ENCODE measurements at regions not wholly inside any gene's neighbourhood (a gene's known extent, or its start where the extent isn't known, plus 50 kb on each side); places are given as distances from the start of the nearest gene placed in this dataset.

GRCh38 chr14:51592836-51593235, 58.9 kb upstream of the FRMD6 start:
- intact Hi-C loops (cut with DNase I) = no loop called here
- no peaks in the 10 kb centered on the region for H3K4me1 ChIP-seq (ENCODE audit: control insufficient read depth in 2 of 3, insufficient read depth in 2 of 3, low read depth in 1 of 3, low read length in 3 of 3)
- no peak overlapping the region for H3K9ac ChIP-seq (ENCODE audit: low read length in 3 of 3)
- no peak overlapping the region for H3K27ac ChIP-seq (ENCODE audit: low read depth in 2 of 2, low read length in 2 of 2)
- no peak overlapping the region for H3K4me3 ChIP-seq (ENCODE audit: low read length in 3 of 3)
- FAIRE-seq (no peak), DNase-seq (no peak)
- TF ChIP-seq CTCF (IDR thresholded peaks at IDR 0.05; ENCODE audit: borderline replicate concordance, extremely low read depth, insufficient read depth) = no peak
- no peaks in the 10 kb centered on the region for H3K36me3 ChIP-seq (ENCODE audit: control insufficient read depth in 2 of 3, insufficient read depth in 3 of 3, low read length in 3 of 3)
- no peaks in the 10 kb centered on the region for H3K27me3 ChIP-seq (ENCODE audit: control insufficient read depth, insufficient read depth, low read length)
- H3K9me3 ChIP-seq (ENCODE audit: control insufficient read depth in 2 of 3, insufficient read depth in 1 of 3, low read length in 3 of 3) = no peaks in the 10 kb centered on the region

- Histone ChIP-seq H3K27ac (ENCODE audit: low read depth in 2 of 2, low read length in 2 of 2) (no peak overlapping the region), H3K9me3 (ENCODE audit: control insufficient read depth in 2 of 3, insufficient read depth in 1 of 3, low read length in 3 of 3) (no peaks in the 10 kb centered on the region), H3K4me3 (ENCODE audit: low read length in 3 of 3) (no peak overlapping the region), H3K4me1 (ENCODE audit: control insufficient read depth in 2 of 3, insufficient read depth in 2 of 3, low read depth in 1 of 3, low read length in 3 of 3) (no peaks in the 10 kb centered on the region), H3K9ac (ENCODE audit: low read length in 3 of 3) (no peak overlapping the region), H3K36me3 (ENCODE audit: control insufficient read depth in 2 of 3, insufficient read depth in 3 of 3, low read length in 3 of 3) (no peaks in the 10 kb centered on the region), H3K27me3 (ENCODE audit: control insufficient read depth, insufficient read depth, low read length) (no peaks in the 10 kb centered on the region)
- no peak for TF ChIP-seq CTCF (IDR thresholded peaks at IDR 0.05; ENCODE audit: borderline replicate concordance, extremely low read depth, insufficient read depth)
- FAIRE-seq = no peak
- intact Hi-C loops (cut with DNase I) = no loop called here
- DNase-seq = no peak
Measured at GRCh38 chr14:51593397-51593796, 58.3 kb upstream of the FRMD6 start.

DNA sequence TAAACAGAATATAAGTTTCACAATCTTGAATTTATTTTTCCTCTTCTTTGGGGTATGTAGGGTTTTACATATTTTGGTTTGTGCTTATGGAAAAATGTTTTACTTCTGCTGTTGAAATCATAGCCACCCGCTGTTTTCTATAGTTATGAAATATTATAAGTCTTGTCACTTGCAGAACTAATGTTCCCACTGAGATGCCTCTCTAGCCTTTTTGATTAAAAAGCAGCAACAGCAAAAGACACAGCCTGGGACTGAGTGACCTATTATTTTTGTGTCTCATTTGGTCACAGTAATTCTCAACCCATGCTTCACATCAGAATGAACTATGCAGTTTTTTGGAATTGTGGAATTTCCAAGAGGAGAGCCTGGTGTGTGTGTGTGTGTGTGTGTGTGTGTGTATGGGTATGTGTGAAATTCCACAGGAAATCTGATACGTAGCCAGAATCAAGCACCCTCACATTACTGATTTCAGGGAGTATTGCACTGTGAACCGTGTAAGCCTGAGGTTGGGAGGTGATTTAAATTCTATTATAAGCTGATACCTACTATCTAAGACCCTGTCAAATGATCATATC, 55.7 kb upstream of the FRMD6 start:
- Histone ChIP-seq H3K27me3 (ENCODE audit: control insufficient read depth, insufficient read depth, low read length) (no peaks in the 10 kb centered on the region), H3K27ac (ENCODE audit: low read depth in 2 of 2, low read length in 2 of 2) (no peak overlapping the region), H3K9me3 (ENCODE audit: control insufficient read depth in 2 of 3, insufficient read depth in 1 of 3, low read length in 3 of 3) (no peaks in the 10 kb centered on the region), H3K4me3 (ENCODE audit: low read length in 3 of 3) (no peak overlapping the region), H3K36me3 (ENCODE audit: control insufficient read depth in 2 of 3, insufficient read depth in 3 of 3, low read length in 3 of 3) (no peaks in the 10 kb centered on the region), H3K4me1 (ENCODE audit: control insufficient read depth in 2 of 3, insufficient read depth in 2 of 3, low read depth in 1 of 3, low read length in 3 of 3) (no peaks in the 10 kb centered on the region), H3K9ac (ENCODE audit: low read length in 3 of 3) (no peak overlapping the region)
- no peak for TF ChIP-seq CTCF (IDR thresholded peaks at IDR 0.05; ENCODE audit: borderline replicate concordance, extremely low read depth, insufficient read depth)
- intact Hi-C loops (cut with DNase I) = no loop called here
- no peak for FAIRE-seq
- peak in 3 of 5 donors; percentile 31 to 45 (median 43) for DNase-seq

Data from kidney (tissue), 13 donors.